ENCODE measurements at regions not wholly inside any gene's neighbourhood (a gene's known extent, or its start where the extent isn't known, plus 50 kb on each side); places are given as distances from the start of the nearest gene placed in this dataset.

DNA sequence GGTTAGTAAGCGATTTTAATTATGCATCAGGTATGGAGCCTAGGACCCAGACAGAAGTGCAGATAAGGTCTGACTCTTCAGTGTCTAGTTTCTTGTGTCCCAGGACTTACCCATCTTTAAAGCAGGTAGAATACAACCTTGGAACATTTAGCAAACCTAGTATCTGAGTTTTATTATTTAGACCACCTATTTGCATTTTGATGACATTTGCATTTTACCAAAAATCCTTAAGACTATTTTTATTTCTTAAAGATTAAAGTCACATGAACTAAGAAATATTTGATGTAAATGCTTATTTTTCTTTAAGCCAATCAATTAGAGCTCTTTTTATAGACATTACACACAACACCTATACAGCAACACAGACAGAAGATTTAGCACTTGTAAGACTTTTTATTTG is 939.1 kb downstream of the OTOL1 start:
- TF ChIP-seq, protein P1, sequence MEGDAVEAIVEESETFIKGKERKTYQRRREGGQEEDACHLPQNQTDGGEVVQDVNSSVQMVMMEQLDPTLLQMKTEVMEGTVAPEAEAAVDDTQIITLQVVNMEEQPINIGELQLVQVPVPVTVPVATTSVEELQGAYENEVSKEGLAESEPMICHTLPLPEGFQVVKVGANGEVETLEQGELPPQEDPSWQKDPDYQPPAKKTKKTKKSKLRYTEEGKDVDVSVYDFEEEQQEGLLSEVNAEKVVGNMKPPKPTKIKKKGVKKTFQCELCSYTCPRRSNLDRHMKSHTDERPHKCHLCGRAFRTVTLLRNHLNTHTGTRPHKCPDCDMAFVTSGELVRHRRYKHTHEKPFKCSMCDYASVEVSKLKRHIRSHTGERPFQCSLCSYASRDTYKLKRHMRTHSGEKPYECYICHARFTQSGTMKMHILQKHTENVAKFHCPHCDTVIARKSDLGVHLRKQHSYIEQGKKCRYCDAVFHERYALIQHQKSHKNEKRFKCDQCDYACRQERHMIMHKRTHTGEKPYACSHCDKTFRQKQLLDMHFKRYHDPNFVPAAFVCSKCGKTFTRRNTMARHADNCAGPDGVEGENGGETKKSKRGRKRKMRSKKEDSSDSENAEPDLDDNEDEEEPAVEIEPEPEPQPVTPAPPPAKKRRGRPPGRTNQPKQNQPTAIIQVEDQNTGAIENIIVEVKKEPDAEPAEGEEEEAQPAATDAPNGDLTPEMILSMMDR (IDR thresholded peaks at IDR 0.05; ENCODE audit: insufficient read depth, low read depth, low read length, missing control alignments): no peak
- no peak overlapping the region for H3K4me3 ChIP-seq (ENCODE audit: low read depth, low read length)
- DNase-seq (ENCODE audit: low read depth): no peak

DNA sequence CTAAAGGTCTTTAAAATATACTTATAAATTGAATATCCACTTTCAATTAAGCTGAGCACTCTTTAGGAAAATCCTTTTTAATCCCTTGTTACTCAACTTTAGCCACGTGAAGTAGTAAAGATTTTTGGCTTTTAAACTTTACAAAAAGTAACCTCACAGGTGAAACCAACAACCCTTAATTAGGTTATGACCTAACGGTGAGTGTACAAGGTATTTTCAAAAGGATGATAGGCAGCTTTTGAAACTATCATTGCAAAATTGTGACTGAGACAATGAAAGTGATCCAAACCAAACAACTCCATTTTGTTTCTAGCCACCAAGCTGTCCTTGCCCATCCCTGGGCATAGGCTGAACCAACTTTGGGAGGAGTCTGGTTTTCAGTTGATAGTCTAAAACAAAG is 940.2 kb downstream of the OTOL1 start:
- no peak for DNase-seq (ENCODE audit: low read depth)
- no peak overlapping the region for H3K4me3 ChIP-seq (ENCODE audit: low read depth, low read length)
- TF ChIP-seq, protein P1 (IDR thresholded peaks at IDR 0.05; ENCODE audit: insufficient read depth, low read depth, low read length, missing control alignments): no peak

DNA sequence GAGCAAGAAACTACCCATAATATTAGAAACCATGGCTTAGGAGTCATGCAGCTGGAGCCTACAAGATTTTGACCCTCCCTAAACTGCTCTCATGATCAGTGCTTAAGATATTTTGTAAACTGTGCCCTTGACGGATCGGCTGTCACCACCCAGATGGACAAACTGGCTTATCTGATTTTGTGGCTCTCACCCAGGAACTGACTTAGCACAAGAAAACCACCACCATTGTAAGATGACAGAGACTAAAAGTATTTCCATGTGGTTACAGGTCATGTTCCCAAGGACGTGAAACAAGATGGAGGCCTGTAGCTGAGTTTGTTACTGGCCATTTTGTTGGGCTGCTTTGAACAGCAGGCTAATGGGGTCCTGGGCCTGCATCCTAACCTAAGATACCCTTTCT is 940.9 kb downstream of the OTOL1 start:
- H3K4me3 ChIP-seq (ENCODE audit: low read depth, low read length): no peak overlapping the region
- no peak for DNase-seq (ENCODE audit: low read depth)
- TF ChIP-seq, protein P1 (IDR thresholded peaks at IDR 0.05; ENCODE audit: insufficient read depth, low read depth, low read length, missing control alignments): no peak

DNA sequence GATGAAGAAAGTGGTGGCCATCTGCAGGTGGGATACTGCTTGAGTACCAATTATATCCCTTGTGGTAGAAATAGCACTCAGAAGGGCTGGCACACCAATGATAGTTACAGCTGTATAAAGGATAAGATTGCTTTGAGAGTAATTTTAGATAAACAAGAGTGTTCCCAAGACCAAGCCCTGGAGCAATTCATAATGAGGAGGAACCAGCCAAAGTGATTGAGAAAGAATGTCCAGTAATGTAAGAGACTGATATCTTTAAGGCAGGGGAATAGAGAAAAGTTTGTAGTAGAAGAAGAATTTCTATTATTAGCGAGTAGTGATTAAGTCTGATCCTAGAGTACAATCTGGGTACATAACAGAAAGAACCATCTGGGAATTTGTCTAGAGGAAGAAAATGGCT is 945.1 kb downstream of the OTOL1 start:
- TF ChIP-seq, protein P1 (IDR thresholded peaks at IDR 0.05; ENCODE audit: insufficient read depth, low read depth, low read length, missing control alignments): no peak
- no peak for DNase-seq (ENCODE audit: low read depth)
- no peak overlapping the region for H3K4me3 ChIP-seq (ENCODE audit: low read depth, low read length)

DNA sequence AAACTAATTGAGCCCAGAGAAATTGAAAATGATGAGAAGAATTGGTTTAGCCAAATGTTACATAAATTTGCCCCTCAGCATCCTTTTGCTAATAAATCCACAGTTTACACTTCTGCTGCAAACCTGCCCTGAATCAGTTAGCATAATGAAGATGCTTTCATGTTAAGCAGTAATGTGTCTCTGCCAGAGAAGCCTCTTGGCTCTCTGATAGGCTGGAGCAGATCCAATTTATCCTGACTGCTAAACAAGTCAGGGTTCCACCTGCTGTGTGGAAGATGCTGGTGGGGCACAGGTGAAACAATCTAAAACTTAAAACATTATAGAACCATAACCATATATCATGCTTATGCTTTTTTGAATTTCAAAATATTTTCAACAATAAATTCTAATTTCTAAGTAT is 946.8 kb downstream of the OTOL1 start:
- DNase-seq (ENCODE audit: low read depth): no peak
- TF ChIP-seq, protein P1 (IDR thresholded peaks at IDR 0.05; ENCODE audit: insufficient read depth, low read depth, low read length, missing control alignments): no peak
- H3K4me3 ChIP-seq (ENCODE audit: low read depth, low read length): no peak overlapping the region

DNA sequence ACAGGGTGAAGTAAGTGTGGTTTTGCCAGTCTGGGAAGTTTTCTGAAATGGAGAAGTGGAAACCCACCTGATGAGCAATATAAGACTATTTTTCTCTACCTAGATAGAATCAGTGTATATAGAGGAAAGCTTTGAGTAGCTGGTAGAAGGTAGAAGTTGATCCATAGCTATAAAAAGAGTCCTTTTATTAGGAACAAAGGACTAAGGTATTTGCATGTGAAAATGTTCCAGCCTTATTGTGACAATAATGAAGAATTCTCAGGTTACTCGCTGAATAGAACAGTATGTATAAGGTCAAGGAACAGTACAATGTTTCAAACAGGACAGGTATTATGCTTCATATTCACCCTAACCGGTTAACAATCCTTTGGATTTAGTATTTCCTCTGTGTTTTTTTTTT is 972.2 kb downstream of the OTOL1 start:
- TF ChIP-seq, protein P1 (IDR thresholded peaks at IDR 0.05; ENCODE audit: insufficient read depth, low read depth, low read length, missing control alignments): no peak
- no peak for DNase-seq (ENCODE audit: low read depth)
- no peak overlapping the region for H3K4me3 ChIP-seq (ENCODE audit: low read depth, low read length)

DNA sequence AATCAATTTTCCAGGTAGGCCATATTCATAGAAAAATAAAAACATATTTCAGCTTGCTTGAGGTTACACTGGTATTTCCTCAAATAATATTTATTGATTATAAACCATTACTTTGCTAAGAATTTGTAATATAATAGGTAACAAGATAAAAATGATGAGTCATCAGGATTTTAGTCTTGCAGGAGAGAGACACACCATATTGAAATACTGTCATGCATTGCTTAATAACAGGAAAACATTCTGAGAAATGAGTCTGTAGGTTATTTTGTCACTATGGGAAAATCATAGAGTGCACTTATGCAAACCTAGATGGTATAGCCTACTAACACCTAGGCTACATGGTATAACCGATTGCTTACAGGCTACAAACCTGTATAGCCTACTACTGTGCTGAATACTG is 990.5 kb downstream of the OTOL1 start:
- TF ChIP-seq, protein P1 (IDR thresholded peaks at IDR 0.05; ENCODE audit: insufficient read depth, low read depth, low read length, missing control alignments): no peak
- no peak for DNase-seq (ENCODE audit: low read depth)
- no peak overlapping the region for H3K4me3 ChIP-seq (ENCODE audit: low read depth, low read length)

Measured in GM12865 (cell line).